Activated CD8-positive, alpha-beta memory T cell treated with anti-CD3 and anti-CD28 coated beads for 48 hours (primary cell): ENCODE measurements at regions not wholly inside any gene's neighbourhood (a gene's known extent, or its start where the extent isn't known, plus 50 kb on each side); places are given as distances from the start of the nearest gene placed in this dataset.

Source experiments
- DNase-seq, 3 experiments: peaks; one replicate each; pipeline ENCODE4 v3.0.0-alpha.2; 2020; ENCODE audit warnings: low read depth in 2 of 3, low spot score in 2 of 3

DNA sequence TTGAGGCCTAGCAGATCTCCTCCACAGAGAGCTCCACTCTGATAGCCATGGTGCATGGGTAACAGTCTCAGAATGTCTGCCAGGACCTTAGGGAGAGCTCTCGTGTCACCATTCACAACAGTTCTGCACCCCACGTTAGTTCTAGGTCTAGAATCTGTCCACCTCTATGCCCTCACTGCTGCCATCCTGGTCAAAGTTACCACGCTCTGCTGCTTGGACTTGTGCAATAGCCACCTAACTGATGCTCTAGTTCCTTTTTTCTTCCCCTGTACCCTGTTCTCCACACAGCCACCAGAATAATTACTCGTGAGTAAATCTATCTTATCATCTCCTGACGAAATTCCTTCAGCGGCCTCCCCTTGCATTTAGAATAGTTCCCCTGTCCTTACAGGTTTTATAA is 268.8 kb upstream of the GATB start:
- no peak for DNase-seq

DNA sequence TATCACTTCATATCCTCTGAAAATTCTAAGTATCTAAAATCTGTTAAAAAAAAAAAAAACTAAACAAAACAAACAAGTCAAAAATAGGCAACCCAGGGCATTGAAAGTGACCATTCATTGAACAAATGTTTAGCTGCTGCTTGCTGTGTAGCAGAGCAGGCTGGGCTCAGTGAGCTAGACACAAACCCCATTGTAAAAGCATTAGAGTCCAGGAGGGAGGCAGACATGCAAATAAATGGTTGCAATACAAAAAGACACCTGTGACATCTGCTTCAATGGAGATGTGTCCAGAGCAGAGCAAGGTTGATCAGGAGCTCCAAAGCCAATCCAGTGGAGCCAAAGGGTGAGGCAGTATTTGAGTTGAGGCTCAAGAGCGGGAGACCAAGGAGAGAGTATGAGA is 267.3 kb upstream of the GATB start:
- DNase-seq, result no peak

DNA sequence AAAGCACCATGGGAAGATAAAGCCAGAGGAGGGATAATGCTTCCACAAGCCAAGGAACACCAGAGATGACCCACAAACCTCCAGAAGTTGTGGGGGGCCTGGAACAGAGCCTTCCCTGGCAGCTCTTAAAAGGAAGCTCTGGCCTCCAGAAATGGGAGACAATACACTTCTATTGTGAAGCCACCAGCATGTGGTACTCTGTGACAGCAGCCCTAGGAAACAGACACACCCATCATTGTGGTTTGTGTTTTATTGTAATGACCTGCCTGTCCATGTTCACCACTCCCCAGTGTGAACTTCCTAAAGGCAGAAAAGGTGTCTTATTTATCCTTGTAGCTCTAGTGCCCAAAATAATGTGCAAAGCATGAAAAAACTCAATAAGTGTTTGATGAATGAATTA is 264.1 kb upstream of the GATB start:
- DNase-seq, result no peak

DNA sequence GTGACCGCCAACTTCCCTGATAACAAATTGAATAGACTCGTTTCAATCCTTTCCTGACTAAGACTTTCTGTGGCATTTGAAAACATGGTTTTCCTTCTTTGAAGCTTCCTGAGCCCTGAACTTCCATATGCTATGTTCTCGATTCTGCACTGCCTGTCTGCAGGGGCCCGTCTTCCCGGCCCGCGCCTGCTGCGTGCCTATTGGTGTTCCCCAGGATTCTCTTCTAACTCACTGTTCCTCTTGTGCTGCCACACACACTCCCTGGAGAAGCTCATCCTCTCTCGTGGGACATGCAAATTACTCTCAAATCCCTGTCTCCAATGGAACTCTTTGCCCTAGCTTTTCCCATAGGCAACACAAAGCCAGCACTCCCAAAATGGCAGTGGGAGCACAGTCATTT is 262.9 kb upstream of the GATB start:
- no peak for DNase-seq

DNA sequence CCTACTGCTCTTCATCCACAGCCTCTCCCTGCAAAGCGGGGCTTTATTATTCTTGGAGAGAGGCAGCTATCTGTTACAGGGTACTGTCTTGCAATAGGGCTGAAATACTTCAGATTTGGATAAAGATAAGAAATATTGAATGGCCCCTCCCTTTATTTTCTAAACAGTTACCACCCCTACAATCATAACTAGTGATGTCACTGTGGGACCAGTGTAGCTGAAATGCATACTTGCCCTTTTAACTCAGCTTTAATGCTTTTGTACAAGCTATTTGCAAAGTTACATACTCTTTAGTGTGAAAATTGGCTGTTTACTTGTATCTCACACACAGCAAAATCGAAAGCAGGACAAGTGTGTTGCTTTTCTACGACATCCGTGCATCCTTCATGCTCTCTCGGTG is 261.7 kb upstream of the GATB start:
- no peak for DNase-seq

DNA sequence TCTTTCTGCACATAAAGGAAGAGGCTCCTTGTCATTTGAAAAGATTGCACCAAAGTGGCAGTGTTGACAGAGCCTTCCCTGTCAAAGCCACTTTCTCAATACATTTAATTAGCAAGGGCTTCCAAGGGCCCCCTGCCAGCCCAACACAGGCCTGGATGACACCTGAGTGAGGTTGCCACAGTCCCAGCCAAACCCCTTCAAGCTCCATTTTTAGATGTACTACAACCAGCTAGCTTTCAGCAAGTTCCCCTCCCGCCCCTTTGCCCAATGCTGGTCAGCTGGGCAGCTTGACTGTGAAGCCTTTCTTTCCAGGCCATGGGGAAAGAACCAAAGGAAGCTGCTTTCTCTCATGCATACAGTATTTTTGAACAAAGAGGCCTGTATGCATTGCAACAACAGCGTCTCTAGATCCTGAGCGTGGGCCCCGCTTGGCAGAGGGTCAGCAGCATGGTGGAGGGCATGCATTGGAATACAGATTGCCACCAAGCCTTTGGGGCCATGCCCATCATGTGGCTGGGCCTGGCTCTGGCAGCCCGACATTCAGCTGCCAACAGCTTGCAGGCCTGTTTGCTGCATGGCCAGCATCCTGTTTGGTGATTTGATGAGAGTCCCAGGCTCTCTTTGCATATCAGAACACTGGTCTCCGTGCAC is 261.1 kb upstream of the GATB start:
- DNase-seq, result no peak

DNA sequence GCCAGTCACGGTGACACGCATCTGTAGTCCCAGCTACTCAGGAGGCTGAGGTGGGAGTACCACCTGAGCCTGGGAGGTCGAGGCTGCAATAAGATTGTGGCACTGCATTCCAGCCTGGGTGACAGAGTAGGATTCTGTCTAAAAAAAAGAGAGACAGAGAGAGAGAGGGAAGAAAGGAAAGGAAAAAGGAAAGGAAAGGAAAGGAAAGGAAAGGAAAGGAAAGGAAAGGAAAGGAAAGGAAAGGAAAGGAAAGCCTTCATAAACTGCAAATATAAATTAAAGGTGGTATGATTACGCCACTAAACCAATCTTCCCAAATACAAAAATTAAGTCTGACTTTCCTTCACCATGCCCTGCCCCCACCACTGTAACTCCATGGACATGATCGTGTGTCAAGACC is 259.3 kb upstream of the GATB start:
- no peak for DNase-seq

DNA sequence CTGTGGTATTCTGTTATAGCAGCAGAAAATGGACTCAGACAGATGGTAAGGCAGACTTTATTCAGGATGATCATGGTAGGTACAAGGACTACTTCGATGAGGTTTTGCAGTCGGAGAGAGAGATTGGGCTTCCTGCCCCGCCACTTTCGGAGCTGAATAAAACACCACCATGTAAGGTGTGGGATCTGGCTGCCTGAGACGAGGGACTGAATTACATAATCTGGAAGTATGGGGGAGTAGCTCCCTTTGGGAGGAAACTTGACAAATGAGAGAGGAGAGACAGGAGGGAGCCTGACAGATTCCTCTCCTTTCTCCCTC is 255.5 kb upstream of the GATB start:
- no peak for DNase-seq

DNA sequence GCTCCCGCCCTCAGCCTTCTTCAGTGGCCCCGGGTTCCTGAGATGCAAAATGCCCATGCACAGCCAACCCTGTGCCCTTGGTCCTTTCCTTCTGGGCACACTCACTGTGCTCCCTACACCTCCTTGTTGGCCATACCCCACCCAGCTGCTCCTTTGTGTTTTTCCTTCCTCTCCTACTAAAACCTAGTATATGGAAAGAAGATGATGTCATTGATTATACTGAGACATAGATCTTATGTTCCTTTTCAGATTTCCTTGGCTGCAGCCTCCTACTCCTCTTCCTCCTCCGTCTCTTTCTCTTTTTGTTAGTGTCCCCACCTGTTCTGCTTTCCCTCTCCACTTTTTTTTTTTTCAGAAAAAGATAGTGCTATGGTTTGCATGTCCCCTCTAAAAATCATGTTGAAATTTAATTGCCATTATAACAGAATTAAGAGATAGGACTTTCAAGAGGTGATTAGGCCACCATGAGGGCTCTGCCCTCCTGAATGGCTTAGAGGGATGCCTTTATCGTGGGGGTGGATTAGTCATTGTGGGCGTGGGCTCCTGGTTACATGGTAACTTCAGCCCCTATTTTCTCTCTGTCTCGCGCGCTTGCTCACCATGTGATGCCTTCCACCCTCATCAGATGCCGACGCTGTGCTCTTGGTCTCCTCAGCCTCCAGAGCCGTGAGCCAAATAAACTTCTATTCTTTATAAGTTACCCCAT is 254.9 kb upstream of the GATB start:
- no peak for DNase-seq

DNA sequence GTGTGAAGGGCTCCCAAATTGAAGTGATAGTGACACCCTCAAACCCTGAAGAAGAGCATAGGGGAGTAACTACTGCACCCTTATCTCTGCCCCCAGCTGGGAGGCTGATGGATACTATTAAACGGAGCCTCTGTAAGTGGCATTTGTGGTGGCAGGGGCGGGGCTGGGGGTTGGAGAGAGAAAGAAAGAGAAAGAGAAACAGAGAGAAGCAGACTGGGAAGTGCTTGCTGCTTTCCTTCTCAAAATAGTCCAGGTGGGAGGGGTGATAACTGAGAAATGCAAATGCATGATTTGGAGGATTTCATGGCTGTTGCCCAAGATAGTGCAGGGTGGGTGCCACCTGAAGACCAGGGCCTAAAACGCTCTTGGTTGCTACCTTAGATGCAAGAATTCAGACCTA is 253.5 kb upstream of the GATB start:
- no peak for DNase-seq

DNA sequence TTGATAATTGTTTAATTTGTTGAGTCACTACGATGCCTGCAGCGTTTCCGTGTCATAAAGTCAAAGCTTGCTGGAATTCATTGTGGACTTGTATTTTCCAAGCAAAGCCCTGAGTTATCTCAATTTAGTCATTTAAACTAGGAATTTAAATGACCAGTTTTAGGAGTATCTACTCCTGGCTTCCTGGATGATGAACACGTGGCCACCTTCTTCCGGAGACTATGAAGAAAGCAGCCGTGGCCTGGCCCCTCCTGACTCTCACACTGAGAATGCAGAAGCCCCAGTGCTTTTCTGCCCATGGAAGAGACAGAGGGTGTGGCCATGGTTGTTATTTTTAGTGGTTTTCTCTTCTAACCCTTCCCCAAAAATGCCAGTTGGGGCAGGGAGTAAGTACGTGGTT is 250.7 kb upstream of the GATB start:
- DNase-seq, result no peak

DNA sequence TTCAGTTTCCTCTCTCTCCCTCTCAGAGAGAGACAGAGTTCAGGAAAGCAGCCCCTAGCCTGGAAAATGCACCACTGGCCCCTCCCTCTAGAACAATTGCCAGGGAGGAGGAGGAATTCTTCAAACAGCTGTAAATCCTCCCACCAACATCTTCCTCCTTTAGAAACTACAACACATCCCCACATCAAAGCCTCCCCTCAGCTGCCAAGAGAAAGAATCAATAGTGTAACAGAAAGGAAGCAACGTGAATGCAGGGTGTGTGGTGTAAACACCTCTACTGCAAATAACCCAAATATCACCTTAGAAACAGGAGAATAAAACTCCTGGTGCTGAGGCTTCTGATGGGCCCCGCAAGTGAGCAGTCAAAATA is 249.9 kb upstream of the GATB start:
- no peak for DNase-seq

DNA sequence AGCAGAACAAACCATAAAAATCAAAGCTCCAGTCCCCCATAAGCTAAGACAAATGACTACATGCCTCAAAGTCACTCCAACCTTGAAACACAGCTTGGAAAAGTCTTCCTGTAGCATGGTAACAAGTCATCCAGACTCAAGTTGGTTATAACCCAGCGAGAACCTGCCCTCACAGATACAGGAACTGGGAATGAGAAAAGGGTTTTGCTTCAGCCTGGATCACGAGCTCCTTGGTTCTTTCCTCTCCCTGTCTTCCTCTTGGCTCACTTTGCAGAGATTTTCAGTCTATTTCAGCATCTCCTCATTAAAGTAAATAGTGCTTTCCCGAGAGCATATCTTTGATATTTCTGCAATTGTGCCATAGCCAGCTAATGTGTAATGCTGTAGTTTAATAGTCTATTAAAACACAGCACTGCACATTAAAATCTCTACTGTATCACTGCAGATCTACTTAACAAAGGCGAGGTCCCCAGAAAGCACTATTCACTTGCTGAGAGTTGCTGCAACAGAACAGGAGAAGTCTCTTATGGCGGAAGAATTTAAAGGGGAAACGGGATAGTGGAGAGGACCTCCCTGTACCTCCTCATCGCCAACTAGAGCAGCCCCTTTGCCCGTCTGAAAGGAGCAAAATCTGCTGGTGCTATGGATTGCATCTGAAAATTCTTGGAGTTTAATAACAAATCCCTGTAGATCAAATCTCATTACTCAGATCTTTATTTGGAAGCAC is 249.3 kb upstream of the GATB start:
- no peak for DNase-seq

DNA sequence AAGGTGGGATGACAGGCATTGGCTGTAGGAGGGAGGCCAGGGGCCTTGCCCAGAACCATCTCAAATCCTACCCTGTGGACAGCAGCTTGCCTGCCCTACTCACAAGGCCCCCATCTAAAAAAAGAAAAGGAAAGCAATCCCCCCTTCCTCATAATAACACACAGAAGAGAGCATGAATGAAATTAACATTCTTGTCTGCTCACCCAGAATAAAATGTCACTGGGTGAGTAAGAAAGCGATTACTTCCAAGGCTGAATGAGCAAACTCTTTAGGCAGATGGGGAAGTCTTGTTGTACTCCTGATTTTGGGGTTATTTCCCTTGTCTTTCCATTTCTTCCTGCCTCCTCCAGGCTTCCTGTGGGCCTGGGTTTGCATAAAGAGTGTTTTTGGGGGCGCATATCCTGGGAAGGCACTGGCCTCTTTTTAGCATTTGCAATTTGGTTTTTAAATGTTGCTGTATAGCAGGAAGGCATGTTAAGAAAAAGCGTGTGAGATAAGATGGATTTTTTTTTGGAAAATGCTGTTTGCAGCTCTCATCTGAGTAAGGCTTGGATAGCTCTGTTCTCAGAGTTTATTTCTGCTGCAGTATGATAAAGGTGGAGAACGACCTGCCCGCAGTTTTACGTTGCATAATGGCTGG is 248.3 kb upstream of the GATB start:
- no peak for DNase-seq

DNA sequence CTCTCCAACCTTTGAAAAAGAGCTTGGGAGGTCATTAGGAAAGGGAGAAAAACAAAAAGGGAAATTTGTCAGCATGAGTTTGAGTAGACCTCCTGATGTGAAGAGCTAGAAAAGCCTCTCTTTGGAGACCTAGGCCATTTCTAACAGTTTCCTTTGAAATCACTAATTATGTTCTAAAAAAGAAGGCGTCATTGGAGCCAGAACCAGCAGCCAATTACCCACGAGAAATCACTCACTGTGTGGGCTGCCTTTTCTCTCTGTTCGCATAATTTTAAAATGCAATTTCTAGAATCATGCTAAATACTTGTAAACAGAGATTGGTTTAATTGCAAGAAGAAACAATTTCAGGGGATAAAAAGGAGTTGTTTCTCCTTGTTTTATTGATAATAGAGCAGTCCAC is 246.3 kb upstream of the GATB start:
- DNase-seq, result no peak

DNA sequence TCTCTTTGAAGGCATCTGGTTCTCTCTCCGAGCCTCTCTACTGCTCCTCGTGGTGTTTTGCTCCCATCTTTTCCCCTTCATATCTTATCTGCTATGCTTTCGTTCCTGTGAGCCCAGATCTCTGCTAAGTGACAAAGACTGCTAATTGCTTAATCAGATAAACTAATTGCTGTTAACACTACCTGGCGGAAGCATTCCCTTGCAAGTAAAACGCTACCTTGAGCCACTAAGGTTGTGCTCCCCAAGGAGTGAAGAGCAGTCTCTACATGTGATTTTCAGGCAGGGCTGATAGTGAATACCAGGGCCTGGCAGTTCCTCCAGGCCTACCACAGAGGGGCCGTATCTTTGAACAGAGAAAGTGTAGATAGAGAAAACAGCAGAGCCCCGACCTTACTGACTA is 244.0 kb upstream of the GATB start:
- no peak for DNase-seq

DNA sequence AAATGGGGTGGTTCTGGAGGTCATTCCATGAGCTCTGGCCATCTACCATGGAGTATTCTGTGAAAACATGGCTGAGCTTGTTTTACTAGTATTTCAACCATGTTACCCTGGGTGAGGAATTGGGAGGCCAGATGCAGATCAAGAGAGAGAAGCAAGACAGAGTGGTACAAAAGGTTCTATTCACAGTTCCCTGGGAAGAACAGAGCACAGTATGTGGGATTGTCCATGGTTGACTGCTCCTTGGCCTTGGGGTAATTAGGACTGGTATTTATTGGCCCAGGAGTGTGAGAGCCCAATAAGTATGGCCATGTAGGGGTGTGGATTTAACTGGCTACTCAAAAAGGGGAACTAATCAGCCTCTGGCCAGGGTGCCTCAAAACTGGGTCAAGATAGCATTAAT is 239.7 kb upstream of the GATB start:
- no peak for DNase-seq

DNA sequence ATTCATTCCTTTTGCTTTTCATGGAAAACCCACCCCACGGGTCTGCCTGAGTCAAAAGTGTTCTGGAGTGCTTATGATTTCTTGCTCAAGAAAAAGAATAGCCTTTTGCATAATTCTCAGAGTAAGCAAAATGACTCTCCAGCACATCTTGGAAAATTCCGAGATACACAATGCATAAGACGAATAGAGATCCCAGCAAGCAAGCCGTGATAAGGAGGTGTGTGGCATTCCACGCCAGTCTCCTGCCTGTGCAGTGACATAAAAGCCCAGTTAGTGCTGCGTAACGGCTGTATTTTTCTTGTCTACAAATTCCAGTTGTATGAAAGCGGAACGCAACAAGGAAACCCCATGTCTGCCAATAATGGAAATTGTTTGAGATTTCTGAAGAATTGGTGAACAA is 237.9 kb upstream of the GATB start:
- DNase-seq, result no peak

DNA sequence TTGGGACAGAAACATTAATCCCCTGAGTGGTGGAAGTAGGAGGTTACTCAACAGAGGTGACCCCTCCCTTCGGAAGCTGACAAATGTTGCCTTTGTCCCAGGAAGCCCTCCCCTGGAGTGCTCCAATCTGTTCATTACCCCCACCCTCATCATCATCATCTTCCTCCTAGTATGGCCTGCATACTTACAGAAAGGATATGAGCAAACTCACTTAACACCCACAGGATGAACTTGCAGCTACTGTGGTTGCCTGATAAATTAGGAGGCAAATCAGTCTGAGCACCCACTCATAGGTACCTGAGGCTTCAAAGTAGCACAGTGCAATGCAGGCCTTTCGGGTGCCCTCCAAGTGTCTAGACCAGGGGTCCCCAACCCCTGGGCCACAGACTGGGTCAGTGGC is 236.7 kb upstream of the GATB start:
- DNase-seq, result no peak

DNA sequence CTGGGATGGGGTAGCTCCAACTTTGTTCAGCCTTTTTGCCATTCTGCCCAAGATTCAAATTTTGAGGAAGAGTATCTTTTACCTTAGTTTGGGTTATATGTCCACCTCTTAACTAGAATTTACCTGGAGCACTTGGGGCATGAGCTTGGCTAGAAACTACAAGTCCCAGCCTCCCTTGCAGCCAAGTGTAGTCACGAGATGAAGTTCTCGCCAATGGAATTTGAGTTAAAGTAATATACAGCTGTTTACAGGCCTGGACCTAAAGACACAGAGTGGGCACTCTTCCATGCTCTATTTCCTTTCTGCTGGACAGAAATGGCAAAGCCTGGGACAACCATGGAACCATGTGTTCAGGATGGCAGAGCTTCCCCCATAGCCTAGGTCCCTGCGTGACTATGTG is 233.6 kb upstream of the GATB start:
- no peak for DNase-seq

DNA sequence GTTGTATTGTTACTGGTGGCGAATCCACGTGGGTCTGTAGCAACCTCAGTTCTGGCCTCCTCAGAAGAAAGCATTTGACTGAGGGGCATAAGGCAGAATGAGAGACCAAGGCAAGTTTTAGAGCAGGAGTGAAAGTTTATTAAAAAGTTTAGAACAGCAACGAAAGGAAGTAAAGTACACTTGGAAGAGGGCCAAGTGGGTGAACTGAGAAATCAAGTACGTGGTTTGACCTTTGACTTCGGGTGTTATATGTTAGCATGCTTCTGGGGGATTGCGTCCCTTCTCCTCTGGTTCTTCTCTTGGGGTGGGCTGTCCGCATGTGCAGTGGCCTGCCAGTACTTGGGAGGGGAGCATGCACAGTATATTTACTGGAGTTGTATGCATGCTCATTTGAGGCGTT is 232.7 kb upstream of the GATB start:
- DNase-seq, result no peak
